ENCODE measurements at regions not wholly inside any gene's neighbourhood (a gene's known extent, or its start where the extent isn't known, plus 50 kb on each side); places are given as distances from the start of the nearest gene placed in this dataset.

DNA sequence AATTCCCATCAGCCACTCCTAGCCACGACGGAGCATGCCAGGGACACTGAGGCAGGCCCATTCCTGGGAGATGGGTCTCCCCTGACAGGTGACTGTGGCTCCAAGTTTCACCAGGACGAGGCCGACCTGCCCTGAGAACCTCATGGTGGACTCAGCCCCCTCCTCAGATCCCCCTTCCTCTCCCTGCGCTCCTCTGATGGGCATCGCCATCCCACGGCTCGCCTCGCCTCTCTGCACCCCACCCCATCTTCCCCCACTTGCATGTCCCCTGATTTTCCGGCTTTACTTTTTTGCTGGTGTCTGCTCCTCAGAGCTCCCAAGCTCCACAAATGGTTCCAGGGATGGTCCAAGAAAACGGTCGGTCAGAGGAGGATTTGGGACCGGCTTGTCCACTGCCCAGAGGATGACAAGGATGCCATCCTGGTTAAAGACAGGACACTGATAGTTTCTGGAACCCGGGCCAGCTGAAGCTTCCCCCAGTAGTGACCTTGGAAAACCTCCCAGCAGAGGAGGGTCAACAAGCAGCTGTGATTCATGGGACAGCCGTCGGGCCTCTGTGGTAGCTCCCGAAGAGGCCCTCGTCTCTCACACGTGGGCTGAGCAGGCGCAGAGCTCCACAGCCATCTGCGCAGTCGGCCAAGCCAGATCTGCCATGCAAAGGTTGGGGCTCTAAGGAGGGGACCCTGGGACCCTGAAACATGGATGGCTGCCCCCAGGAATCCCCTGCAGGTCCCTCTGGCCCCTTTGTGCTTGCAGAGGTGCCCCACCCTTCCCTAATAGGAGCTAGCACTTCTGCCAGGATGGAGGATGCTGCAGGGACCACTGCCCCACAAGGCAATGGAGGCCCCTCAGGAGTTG is 87.8 kb upstream of the SLC66A3 start:
- Histone ChIP-seq H3K36me3 (ENCODE audit: control insufficient read depth, low read length) (no peaks in the 10 kb centered on the region), H3K4me3 (ENCODE audit: low read length) (no peak overlapping the region), H3K27me3 (ENCODE audit: control insufficient read depth, low read length) (peaks cover 4% of the 10 kb centered on the region; the same call in 1 of the 2 replicates), H3K9me3 (ENCODE audit: control insufficient read depth, insufficient read depth, low read length) (no peaks in the 10 kb centered on the region), H3K27ac (ENCODE audit: low read depth, low read length) (no peak overlapping the region), H3K9me2 (replicated peaks; ENCODE audit: control insufficient read depth, low read length) (no peaks in the 10 kb centered on the region), H3K79me2 (ENCODE audit: control insufficient read depth, low read length) (no peaks in the 10 kb centered on the region), H3K4me1 (ENCODE audit: control insufficient read depth, low read length) (no peaks in the 10 kb centered on the region), H4K20me1 (ENCODE audit: control insufficient read depth, insufficient read depth, low read depth, low read length) (no peaks in the 10 kb centered on the region), H3K4me2 (ENCODE audit: low read length) (no peak overlapping the region), H3F3A (ENCODE audit: control insufficient read depth, insufficient read depth) (no peaks in the 10 kb centered on the region)
- TF ChIP-seq, protein P1, sequence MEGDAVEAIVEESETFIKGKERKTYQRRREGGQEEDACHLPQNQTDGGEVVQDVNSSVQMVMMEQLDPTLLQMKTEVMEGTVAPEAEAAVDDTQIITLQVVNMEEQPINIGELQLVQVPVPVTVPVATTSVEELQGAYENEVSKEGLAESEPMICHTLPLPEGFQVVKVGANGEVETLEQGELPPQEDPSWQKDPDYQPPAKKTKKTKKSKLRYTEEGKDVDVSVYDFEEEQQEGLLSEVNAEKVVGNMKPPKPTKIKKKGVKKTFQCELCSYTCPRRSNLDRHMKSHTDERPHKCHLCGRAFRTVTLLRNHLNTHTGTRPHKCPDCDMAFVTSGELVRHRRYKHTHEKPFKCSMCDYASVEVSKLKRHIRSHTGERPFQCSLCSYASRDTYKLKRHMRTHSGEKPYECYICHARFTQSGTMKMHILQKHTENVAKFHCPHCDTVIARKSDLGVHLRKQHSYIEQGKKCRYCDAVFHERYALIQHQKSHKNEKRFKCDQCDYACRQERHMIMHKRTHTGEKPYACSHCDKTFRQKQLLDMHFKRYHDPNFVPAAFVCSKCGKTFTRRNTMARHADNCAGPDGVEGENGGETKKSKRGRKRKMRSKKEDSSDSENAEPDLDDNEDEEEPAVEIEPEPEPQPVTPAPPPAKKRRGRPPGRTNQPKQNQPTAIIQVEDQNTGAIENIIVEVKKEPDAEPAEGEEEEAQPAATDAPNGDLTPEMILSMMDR (IDR thresholded peaks at IDR 0.05; ENCODE audit: low read depth, low read length, poor library complexity, severe bottlenecking): no peak
- TF ChIP-seq EZH2phosphoT487 (IDR thresholded peaks at IDR 0.05; ENCODE audit: borderline replicate concordance, low read length): no peak

- TF ChIP-seq, protein P1 (IDR thresholded peaks at IDR 0.05; ENCODE audit: low read depth, low read length, poor library complexity, severe bottlenecking): no peak
- TF ChIP-seq EZH2phosphoT487 (IDR thresholded peaks at IDR 0.05; ENCODE audit: borderline replicate concordance, low read length): no peak
- no peaks in the 10 kb centered on the region for H4K20me1 ChIP-seq (ENCODE audit: control insufficient read depth, insufficient read depth, low read depth, low read length)
These were observed 87.1 kb upstream of the SLC66A3 start for GRCh38 chr2:11068079-11068741.

GRCh38 chr2:11068856-11069526 is 86.3 kb upstream of the SLC66A3 start:
- no peaks in the 10 kb centered on the region for H3K79me2 ChIP-seq (ENCODE audit: control insufficient read depth, low read length)
- TF ChIP-seq, protein P1 (IDR thresholded peaks at IDR 0.05; ENCODE audit: low read depth, low read length, poor library complexity, severe bottlenecking): no peak
- TF ChIP-seq EZH2phosphoT487 (IDR thresholded peaks at IDR 0.05; ENCODE audit: borderline replicate concordance, low read length): no peak

More at GRCh38 chr2:11068079-11068741, 87.1 kb upstream of the SLC66A3 start:
- H3K79me2 ChIP-seq (ENCODE audit: control insufficient read depth, low read length): no peaks in the 10 kb centered on the region
- no peaks in the 10 kb centered on the region for H3K9me2 ChIP-seq (replicated peaks; ENCODE audit: control insufficient read depth, low read length)
- H3F3A ChIP-seq (ENCODE audit: control insufficient read depth, insufficient read depth): no peaks in the 10 kb centered on the region
- H3K4me2 ChIP-seq (ENCODE audit: low read length): no peak overlapping the region
- no peaks in the 10 kb centered on the region for H3K9me3 ChIP-seq (ENCODE audit: control insufficient read depth, insufficient read depth, low read length)
- H3K27ac ChIP-seq (ENCODE audit: low read depth, low read length): no peak overlapping the region
- no peak overlapping the region for H3K4me3 ChIP-seq (ENCODE audit: low read length)
- H3K27me3 ChIP-seq (ENCODE audit: control insufficient read depth, low read length): peaks cover 4% of the 10 kb centered on the region; the same call in 1 of the 2 replicates
- no peaks in the 10 kb centered on the region for H3K4me1 ChIP-seq (ENCODE audit: control insufficient read depth, low read length)
- H3K36me3 ChIP-seq (ENCODE audit: control insufficient read depth, low read length): no peaks in the 10 kb centered on the region

More at GRCh38 chr2:11068856-11069526, 86.3 kb upstream of the SLC66A3 start:
- Histone ChIP-seq H3F3A (ENCODE audit: control insufficient read depth, insufficient read depth) (no peaks in the 10 kb centered on the region), H3K4me1 (ENCODE audit: control insufficient read depth, low read length) (no peaks in the 10 kb centered on the region), H4K20me1 (ENCODE audit: control insufficient read depth, insufficient read depth, low read depth, low read length) (no peaks in the 10 kb centered on the region), H3K27ac (ENCODE audit: low read depth, low read length) (no peak overlapping the region), H3K9me2 (replicated peaks; ENCODE audit: control insufficient read depth, low read length) (no peaks in the 10 kb centered on the region), H3K4me3 (ENCODE audit: low read length) (no peak overlapping the region), H3K4me2 (ENCODE audit: low read length) (no peak overlapping the region), H3K27me3 (ENCODE audit: control insufficient read depth, low read length) (peaks cover 4% of the 10 kb centered on the region; the same call in 1 of the 2 replicates), H3K36me3 (ENCODE audit: control insufficient read depth, low read length) (no peaks in the 10 kb centered on the region), H3K9me3 (ENCODE audit: control insufficient read depth, insufficient read depth, low read length) (no peaks in the 10 kb centered on the region)
